Lung (tissue), 11 donors: ENCODE measurements at regions not wholly inside any gene's neighbourhood (a gene's known extent, or its start where the extent isn't known, plus 50 kb on each side); places are given as distances from the start of the nearest gene placed in this dataset.

Source experiments
- ATAC-seq: fragments of 200-7000 bp; cut with Tn5 transposase; one replicate; pipeline ENCODE4 v1.9.1; 2020; ENCODE audit warnings: moderate number of reproducible peaks; ENCODE audit not compliant: insufficient read depth, low FRiP score
- DNase-seq, 3 donors: peaks; one replicate each; pipeline ENCODE4 v3.0.0-alpha.2; 2013 to 2017
- H3K27ac ChIP-seq, 2 donors: one replicate each; pipeline ENCODE4 v1.5.1; 2013; ENCODE audit warnings: mild to moderate bottlenecking in 2 of 2, moderate library complexity in 2 of 2, control low read depth in 1 of 2, inconsistent platforms in 1 of 2, low read depth in 1 of 2, low read length in 1 of 2
- H3K27me3 ChIP-seq, 3 donors: one replicate each; pipeline ENCODE4 v1.5.1; 2013; ENCODE audit warnings: low read length in 2 of 3; ENCODE audit not compliant: control insufficient read depth in 3 of 3, insufficient read depth in 3 of 3
- H3K36me3 ChIP-seq, 4 donors: one replicate each; pipeline ENCODE4 v1.5.1; 2013; ENCODE audit warnings: low read length in 4 of 4, mild to moderate bottlenecking in 1 of 4, moderate library complexity in 1 of 4; ENCODE audit not compliant: control insufficient read depth in 4 of 4, insufficient read depth in 4 of 4
- H3K4me1 ChIP-seq, 5 donors: one replicate each; pipeline ENCODE4 v1.5.1; 2013; ENCODE audit warnings: low read length in 5 of 5, mild to moderate bottlenecking in 2 of 5, moderate library complexity in 1 of 5; ENCODE audit not compliant: control insufficient read depth in 5 of 5, insufficient read depth in 5 of 5
- H3K4me3 ChIP-seq: one replicate; pipeline ENCODE4 v1.5.1; 2013; ENCODE audit warnings: mild to moderate bottlenecking, control low read depth, moderate library complexity
- H3K9ac ChIP-seq, 2 donors: one replicate each; pipeline ENCODE4 v1.5.1; 2013; ENCODE audit warnings: low read length in 2 of 2, control low read depth in 1 of 2; ENCODE audit not compliant: insufficient read depth in 1 of 2
- H3K9me3 ChIP-seq, 4 donors: one replicate each; pipeline ENCODE4 v1.5.1; 2013; ENCODE audit warnings: low read length in 3 of 4, mild to moderate bottlenecking in 1 of 4, moderate library complexity in 1 of 4; ENCODE audit not compliant: control insufficient read depth in 4 of 4, insufficient read depth in 3 of 4
- CTCF ChIP-seq: IDR thresholded peaks from 2 replicates; pipeline ENCODE4 v1.5.1; 2012; ENCODE audit warnings: mild to moderate bottlenecking; ENCODE audit errors: control extremely low read depth, extremely low read depth
- WGBS, 2 donors: extraction: QIAGEN DNeasy Blood & Tissue Kit; methylation state at CpG; one replicate each; pipeline ENCODE4 v1.1.7; 2013; 5-methylcytosine and 5-hydroxymethylcytosine counted together
- donor health status: control.
- donor health status: control.
- donor health status: Bipolar disorder and iron deficiency.
- donor health status: healthy.
- donor health status: DM: yes; HTN: yes; CAD: no.

DNA sequence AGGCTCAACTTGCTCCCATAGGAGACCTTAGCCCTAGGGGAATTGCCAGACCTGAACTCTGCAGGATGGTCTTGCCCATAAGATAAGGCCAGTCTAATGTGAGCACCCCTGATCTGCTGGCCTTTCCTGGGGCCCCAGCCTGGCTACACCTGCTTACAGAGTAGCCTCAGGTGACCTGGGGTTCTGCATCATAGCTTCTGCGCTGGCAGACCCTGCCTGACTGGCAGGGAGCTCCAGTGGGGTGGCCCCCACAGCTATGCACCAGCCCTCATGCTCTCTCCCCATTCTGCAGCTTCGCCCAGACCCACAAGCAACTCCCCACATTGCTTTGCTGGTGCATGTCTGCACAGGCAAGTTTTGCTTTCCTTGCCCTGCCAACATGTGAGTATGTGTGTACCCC, 371.3 kb upstream of the CLEC14A start:
- DNase-seq (no peak), ATAC-seq (no peak)
- peaks cover 0 to 12% (median 0%) of the 10 kb centered on the region in 4 donors for H3K9me3 ChIP-seq
- H3K4me3 ChIP-seq, result no peak overlapping the region
- no peak overlapping the region for H3K27ac ChIP-seq
- H3K4me1 ChIP-seq, result no peaks in the 10 kb centered on the region
- 92% methylated on average over 2 of the region's 2 CpGs for WGBS, 2 donors
- TF ChIP-seq CTCF, result no peak
- H3K36me3 ChIP-seq, result no peaks in the 10 kb centered on the region
- no peak overlapping the region for H3K9ac ChIP-seq
- H3K27me3 ChIP-seq, result no peaks in the 10 kb centered on the region

GRCh38 chr14:38623661-38624060, 367.8 kb upstream of the CLEC14A start:
- TF ChIP-seq CTCF, result no peak
- Histone ChIP-seq H3K27ac (no peak overlapping the region), H3K4me1 (no peaks in the 10 kb centered on the region), H3K27me3 (no peaks in the 10 kb centered on the region), H3K4me3 (no peak overlapping the region), H3K9me3 (peaks cover 0 to 9% (median 0%) of the 10 kb centered on the region in 4 donors), H3K9ac (no peak overlapping the region), H3K36me3 (no peaks in the 10 kb centered on the region)
- no peak for ATAC-seq
- DNase-seq, result no peak
- WGBS, 2 donors, result 88 to 92% methylated on average over 2 of the region's 2 CpGs

DNA sequence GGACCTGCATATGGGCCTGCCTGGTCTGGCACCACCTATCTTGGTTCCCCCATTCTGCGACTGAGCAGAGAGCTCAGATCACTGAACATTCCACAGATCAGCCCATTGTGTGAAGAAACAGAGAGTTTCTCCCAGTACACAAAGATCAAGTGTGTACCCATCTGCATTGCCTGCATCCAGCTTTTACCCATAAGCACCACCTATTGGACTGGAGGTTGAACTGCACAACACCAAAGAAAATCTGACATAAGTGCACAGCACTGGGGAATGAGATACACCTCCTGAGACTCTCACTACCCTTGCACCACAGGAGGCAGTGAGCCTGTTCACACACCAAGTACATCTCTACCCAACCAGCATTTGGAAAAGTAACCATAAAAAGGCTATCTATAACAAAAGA, 362.6 kb upstream of the CLEC14A start:
- no peak for TF ChIP-seq CTCF
- WGBS, 2 donors, result 93 to 94% methylated on average over 1 of the region's 1 CpG
- H3K4me3 ChIP-seq, result no peak overlapping the region
- no peaks in the 10 kb centered on the region for H3K27me3 ChIP-seq
- no peaks in the 10 kb centered on the region for H3K36me3 ChIP-seq
- peaks cover 0 to 6% (median 0%) of the 10 kb centered on the region in 5 donors for H3K4me1 ChIP-seq
- no peak overlapping the region for H3K27ac ChIP-seq
- H3K9me3 ChIP-seq, result peaks cover 0 to 4% (median 0%) of the 10 kb centered on the region in 4 donors
- ATAC-seq (no peak), DNase-seq (no peak)
- no peak overlapping the region for H3K9ac ChIP-seq

DNA sequence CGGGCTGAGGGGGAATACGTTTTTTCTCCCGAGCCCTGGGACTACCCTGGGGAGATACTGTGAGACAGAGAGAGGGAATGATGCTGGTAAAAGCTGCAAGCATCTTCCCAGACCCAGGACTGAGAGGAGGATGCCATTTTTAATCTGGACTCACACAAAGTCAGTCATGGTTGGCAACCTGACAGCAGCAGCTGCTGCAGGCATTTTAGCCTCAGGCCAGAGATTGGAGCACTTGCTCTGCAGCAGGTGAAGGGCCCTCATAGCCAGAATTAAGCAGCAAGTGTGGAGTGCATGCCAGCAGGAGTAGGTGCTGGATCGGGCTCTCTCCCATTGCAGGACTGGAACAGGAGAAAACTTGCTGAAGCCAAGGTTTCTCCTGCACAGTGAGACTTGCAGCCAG, 361.1 kb upstream of the CLEC14A start:
- Histone ChIP-seq H3K27ac (no peak overlapping the region), H3K9me3 (peaks cover 0 to 3% (median 0%) of the 10 kb centered on the region in 4 donors), H3K9ac (no peak overlapping the region), H3K36me3 (no peaks in the 10 kb centered on the region), H3K4me1 (peaks cover 0 to 6% (median 0%) of the 10 kb centered on the region in 5 donors), H3K27me3 (no peaks in the 10 kb centered on the region), H3K4me3 (no peak overlapping the region)
- DNase-seq (peak; percentile 19 to 69 (median 31)), ATAC-seq (no peak)
- WGBS, 2 donors, result 62 to 75% methylated on average over 4 of the region's 4 CpGs
- TF ChIP-seq CTCF, result no peak
